SU-DHL-6 (cell line): ENCODE measurements at regions not wholly inside any gene's neighbourhood (a gene's known extent, or its start where the extent isn't known, plus 50 kb on each side); places are given as distances from the start of the nearest gene placed in this dataset.

Experiments
- H2AFZ ChIP-seq: fragments of 200-600 bp; sonication (generic); 2 replicates; pipeline ENCODE4 v1.6.1; 2014; ENCODE audit warnings: low read depth, mild to moderate bottlenecking, moderate library complexity, mixed read lengths, antibody characterized with exemption, low read length; ENCODE audit not compliant: severe bottlenecking
- H3F3A ChIP-seq: fragments of 200-600 bp; shearing (Covaris generic); 2 replicates; pipeline ENCODE4 v1.6.0; 2016; ENCODE audit warnings: antibody characterized with exemption, mild to moderate bottlenecking; ENCODE audit not compliant: insufficient read depth
- H3K27ac ChIP-seq: fragments of 200-600 bp; sonication (generic); 2 replicates; pipeline ENCODE4 v1.5.1; 2016; ENCODE audit warnings: low read depth, mild to moderate bottlenecking, low read length, moderate library complexity, mixed read lengths
- H3K27me3 ChIP-seq: fragments of 200-600 bp; sonication (generic), shearing (Covaris generic); 2 replicates; pipeline ENCODE4 v1.6.0; 2014; ENCODE audit warnings: mild to moderate bottlenecking, low read length
- H3K36me3 ChIP-seq: fragments of 200-600 bp; sonication (generic); 2 replicates; pipeline ENCODE4 v1.6.1; 2014; ENCODE audit warnings: mild to moderate bottlenecking, low read length, mixed read lengths
- H3K4me2 ChIP-seq: fragments of 300-600, 200-600 bp; shearing (Covaris generic), sonication (generic); 2 replicates; pipeline ENCODE4 v1.6.0; 2014; ENCODE audit warnings: low read length, low read depth, mild to moderate bottlenecking; ENCODE audit not compliant: poor library complexity, severe bottlenecking
- H3K4me3 ChIP-seq: fragments of 200-600 bp; sonication (generic); 2 replicates; pipeline ENCODE4 v1.5.1; 2014; ENCODE audit warnings: antibody characterized with exemption, low read length, mild to moderate bottlenecking, mixed read lengths; ENCODE audit not compliant: insufficient read depth, poor library complexity, severe bottlenecking
- H3K79me2 ChIP-seq: fragments of 200-600 bp; sonication (generic); 2 replicates; pipeline ENCODE4 v1.6.1; 2014; ENCODE audit warnings: mild to moderate bottlenecking, low read length, moderate library complexity; ENCODE audit not compliant: insufficient read depth
- H3K9ac ChIP-seq: fragments of 200-600 bp; sonication (generic); 2 replicates; pipeline ENCODE4 v1.7.0; 2014; ENCODE audit warnings: mild to moderate bottlenecking, low read length
- H3K9me2 ChIP-seq: fragments of 200-600 bp; sonication (generic); replicated peaks from 2 replicates; pipeline ENCODE4 v1.6.1; 2014; ENCODE audit warnings: low read length; ENCODE audit not compliant: insufficient read depth
- H3K9me3 ChIP-seq: fragments of 200-600 bp; sonication (generic); 2 replicates; pipeline ENCODE4 v1.6.1; 2014; ENCODE audit warnings: low read length, mixed read lengths; ENCODE audit not compliant: insufficient read depth
- H4K20me1 ChIP-seq: fragments of 200-600 bp; sonication (generic); 2 replicates; pipeline ENCODE4 v1.6.1; 2014; ENCODE audit warnings: low read depth, mild to moderate bottlenecking, antibody characterized with exemption, low read length, moderate library complexity, mixed read lengths
- CTCF ChIP-seq: fragments of 200-600 bp; sonication (generic); IDR thresholded peaks from one replicate; pipeline ENCODE4 v1.5.1; 2017; ENCODE audit warnings: antibody characterized with exemption, mild to moderate bottlenecking, low read length, moderate library complexity; ENCODE audit not compliant: insufficient read depth, poor library complexity, severe bottlenecking
- EZH2phosphoT487 ChIP-seq: fragments of 200-600 bp; sonication (generic), shearing (Covaris generic); conservative IDR thresholded peaks from 2 replicates; pipeline ENCODE4 v1.6.1; 2018; ENCODE audit warnings: mild to moderate bottlenecking, antibody characterized with exemption, low read length, moderate library complexity, mixed read lengths

DNA sequence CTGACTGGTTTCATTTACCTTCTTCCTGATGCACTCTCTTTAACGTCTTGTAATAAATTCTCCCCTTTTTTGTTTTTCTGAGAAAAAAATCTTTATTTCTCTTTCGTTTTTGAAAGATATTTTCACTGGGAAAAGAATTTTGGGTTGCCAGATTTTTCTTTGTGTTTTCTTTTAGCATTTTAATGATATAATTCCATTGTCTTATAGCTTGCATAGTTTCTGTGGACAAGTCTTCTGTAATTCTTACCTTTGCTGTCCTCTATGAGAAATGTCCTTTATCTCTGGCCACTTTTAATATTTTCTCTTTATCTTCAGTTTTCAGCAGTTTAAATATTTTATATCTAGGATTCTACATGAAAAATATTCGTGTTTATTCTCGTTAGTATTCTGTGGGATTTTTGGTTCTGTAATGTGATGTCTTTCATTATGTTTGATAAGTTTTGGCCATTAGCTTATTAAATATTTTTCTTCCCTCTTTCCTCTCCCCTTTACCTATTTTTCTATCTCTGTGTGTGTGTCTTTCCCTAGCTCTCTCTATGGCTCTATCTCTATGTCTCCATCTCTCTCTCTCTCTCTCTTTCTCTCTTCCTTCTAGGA is 236.5 kb downstream of the C16orf95 start:
- H3K36me3 ChIP-seq = no peaks in the 10 kb centered on the region

GRCh38 chr16:87085441-87085840 is 231.8 kb downstream of the C16orf95 start:
- Histone ChIP-seq H3K9me2 (no peaks in the 10 kb centered on the region), H3K9me3 (peaks cover 12% of the 10 kb centered on the region; the same call in 1 of the 2 replicates), H2AFZ (no peak overlapping the region), H4K20me1 (no peaks in the 10 kb centered on the region), H3K4me2 (no peak overlapping the region), H3K36me3 (no peaks in the 10 kb centered on the region), H3K4me3 (no peak overlapping the region), H3F3A (no peaks in the 10 kb centered on the region), H3K9ac (no peak overlapping the region), H3K79me2 (no peaks in the 10 kb centered on the region), H3K27me3 (no peaks in the 10 kb centered on the region), H3K27ac (no peak overlapping the region)
- no peak for TF ChIP-seq CTCF
- no peak for TF ChIP-seq EZH2phosphoT487

More for the DNA sequence above, 236.5 kb downstream of the C16orf95 start:
- H3K9me2 ChIP-seq = no peaks in the 10 kb centered on the region
- H3F3A ChIP-seq = no peaks in the 10 kb centered on the region
- no peak overlapping the region for H3K27ac ChIP-seq
- H3K4me2 ChIP-seq = no peak overlapping the region
- no peak overlapping the region for H3K4me3 ChIP-seq
- H4K20me1 ChIP-seq = no peaks in the 10 kb centered on the region
- H3K79me2 ChIP-seq = no peaks in the 10 kb centered on the region
- H2AFZ ChIP-seq = no peak overlapping the region
- no peaks in the 10 kb centered on the region for H3K27me3 ChIP-seq
- no peak overlapping the region for H3K9ac ChIP-seq
- no peak for TF ChIP-seq CTCF
- no peak for TF ChIP-seq EZH2phosphoT487
- H3K9me3 ChIP-seq = peaks cover 16% of the 10 kb centered on the region; the same call in 1 of the 2 replicates

GRCh38 chr16:87086156-87086555 is 231.0 kb downstream of the C16orf95 start:
- H3K9me2 ChIP-seq = no peaks in the 10 kb centered on the region
- no peaks in the 10 kb centered on the region for H3K36me3 ChIP-seq
- H3K4me2 ChIP-seq = no peak overlapping the region
- H3K27ac ChIP-seq = no peak overlapping the region
- H3K4me3 ChIP-seq = no peak overlapping the region
- TF ChIP-seq EZH2phosphoT487 (no peak), CTCF (no peak)
- H3K9me3 ChIP-seq = peaks cover 5% of the 10 kb centered on the region; the same call in 1 of the 2 replicates
- H3F3A ChIP-seq = no peaks in the 10 kb centered on the region
- H4K20me1 ChIP-seq = no peaks in the 10 kb centered on the region
- H3K9ac ChIP-seq = no peak overlapping the region
- no peaks in the 10 kb centered on the region for H3K79me2 ChIP-seq
- H3K27me3 ChIP-seq = no peaks in the 10 kb centered on the region
- H2AFZ ChIP-seq = no peak overlapping the region
